NOMO-1 treated with dmso at 0.1 percent for 144 hours (cell line): ENCODE measurements at regions not wholly inside any gene's neighbourhood (a gene's known extent, or its start where the extent isn't known, plus 50 kb on each side); places are given as distances from the start of the nearest gene placed in this dataset.

Experiments used
- DNase-seq: peaks from one replicate; lab custom pipeline; 2025; ENCODE audit not compliant: unreplicated experiment; lab: John Stamatoyannopoulos, UW

DNA sequence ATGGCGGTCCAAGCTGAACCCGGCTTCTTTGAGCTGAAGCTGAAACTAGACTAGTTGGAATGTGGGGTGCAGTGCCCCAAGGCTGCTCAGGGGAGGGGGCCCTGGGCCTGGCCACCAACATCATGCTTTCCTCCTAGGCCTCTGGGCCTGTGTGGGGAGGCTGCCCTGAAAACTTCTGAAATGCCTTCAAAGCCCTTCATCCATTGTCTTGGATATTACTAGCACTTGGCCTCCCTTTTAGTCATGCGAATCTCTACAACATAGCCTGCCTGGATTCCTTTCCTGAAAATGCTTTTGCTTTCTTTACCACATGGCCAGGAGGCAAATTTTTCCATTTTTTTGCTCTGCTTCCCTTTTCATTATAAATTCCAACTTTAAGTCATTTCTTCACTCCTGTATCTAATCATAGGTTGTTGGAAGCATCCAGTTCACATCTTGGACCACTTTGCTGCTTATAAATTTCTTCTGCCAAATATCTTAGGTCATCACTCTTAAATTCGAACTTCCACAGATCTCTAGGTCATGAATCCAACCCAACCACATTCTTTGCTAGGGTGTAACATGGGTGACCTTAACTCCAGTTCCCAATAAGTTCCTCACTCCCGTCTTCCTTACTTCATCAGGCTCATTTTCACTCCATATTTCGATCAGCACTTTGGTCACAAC lies 103.4 kb downstream of the DDIT4L start:
- no peak for DNase-seq

DNA sequence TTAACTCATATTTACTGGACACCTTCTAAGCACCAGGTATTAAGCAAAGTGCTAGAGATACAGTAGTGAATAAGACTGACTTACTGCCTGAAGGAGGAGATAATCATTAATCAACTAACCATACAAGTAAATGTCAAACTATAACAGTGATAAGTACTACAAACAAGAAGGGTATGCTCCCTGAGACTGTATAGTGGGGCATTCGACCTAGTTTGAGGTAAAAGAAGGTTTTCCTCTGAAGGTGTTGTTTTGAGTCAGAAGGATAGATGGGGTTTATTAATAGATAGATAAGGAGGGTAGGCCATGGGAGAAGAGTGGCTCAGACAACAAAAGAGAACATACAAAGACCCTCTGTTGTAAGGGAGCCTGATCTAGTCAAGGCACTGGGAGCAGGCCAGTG lies 105.4 kb downstream of the DDIT4L start:
- no peak for DNase-seq

DNA sequence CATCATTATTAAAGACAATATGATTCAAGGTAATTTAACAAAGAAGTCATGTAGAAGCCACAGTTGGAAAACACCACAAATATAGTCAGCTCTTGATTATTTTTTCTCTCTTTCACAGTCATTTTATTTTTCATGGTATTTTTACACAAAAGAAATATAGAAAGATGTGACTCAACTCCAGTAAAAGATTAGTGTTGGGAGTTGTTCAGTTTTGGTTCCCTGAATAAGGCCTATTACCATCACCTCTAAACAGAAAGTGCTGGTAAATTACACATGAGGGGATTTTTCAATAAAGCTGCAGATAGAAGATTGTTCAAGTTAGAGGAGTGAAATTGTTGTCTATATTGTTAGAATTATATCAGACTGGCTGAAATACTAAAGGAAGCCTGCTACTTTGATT lies 107.0 kb downstream of the DDIT4L start:
- DNase-seq, result no peak

DNA sequence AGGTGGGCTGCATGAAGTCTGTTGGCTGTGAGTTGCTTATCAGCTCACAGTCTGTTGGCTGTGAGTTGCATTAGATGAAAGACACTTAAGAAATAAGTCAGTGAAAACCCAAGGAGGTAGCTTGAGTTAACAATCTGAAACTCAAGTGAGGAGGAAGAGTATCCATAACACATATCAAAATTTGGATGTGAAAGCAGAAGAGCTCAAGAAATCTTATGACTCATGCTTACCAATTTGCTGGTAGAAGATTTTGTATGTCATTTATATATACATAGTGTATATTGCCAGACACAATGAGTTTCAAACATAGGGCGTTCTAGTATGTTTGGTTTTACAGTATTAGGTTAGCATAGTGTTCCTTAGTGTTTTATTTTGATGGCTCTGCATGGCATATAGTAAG lies 107.4 kb downstream of the DDIT4L start:
- peak; percentile 39 for DNase-seq

DNA sequence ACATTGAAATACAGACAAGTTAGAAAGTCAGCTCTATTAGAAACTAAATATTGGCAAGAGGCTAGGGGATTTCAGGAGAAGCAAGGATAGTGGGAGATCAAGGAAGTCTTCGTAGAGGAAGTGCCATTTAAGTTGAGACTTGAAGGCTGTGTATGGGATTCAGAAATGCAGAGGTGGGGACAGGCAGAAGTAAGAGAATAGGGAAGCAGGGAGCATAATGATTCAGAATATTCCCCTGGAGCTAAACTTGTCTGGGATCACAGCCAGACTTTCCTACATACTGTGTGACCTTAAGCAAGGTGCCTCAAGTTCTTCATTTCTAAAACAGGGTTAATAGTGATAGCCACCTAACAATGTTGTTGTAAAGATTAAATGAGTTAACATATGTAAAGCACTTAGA lies 108.8 kb downstream of the DDIT4L start:
- DNase-seq, result no peak

DNA sequence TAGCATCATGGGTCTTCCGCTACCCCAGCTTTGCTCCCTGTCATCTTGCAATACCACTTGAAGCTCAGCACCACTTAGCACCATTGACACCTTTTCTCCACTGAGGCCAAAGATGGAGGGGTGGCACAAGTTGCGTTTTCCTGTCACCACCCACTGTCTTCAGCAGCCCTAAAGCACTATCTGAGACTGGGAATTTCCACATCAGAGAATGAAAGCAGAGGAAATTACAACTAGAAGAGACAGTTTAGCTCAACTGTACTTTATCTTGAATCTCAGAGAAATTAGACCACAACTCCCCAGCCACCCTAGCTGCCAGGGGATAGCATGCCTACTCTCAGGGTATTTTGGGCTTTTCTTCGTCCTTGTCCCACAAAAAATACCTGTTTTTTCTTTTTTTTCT lies 111.0 kb downstream of the DDIT4L start:
- no peak for DNase-seq

DNA sequence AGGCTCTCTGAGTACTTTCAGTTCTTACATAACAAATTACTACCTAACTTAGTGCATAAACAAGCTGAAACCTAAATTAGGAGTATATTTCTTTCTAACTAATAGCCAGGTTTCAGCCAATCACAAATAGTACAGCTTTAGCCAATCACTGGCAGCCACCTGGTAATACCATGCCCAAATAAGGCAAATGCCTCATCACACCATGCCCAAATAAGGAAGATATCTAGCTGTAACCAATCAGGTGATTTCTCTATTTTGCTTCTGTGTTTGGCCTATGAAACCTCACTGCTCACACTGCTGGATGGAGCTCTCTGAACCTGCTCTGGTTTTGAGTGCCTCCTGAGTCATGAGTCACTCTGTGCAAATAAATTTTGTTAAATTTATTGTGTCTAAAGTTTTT lies 113.5 kb downstream of the DDIT4L start:
- DNase-seq, result no peak

DNA sequence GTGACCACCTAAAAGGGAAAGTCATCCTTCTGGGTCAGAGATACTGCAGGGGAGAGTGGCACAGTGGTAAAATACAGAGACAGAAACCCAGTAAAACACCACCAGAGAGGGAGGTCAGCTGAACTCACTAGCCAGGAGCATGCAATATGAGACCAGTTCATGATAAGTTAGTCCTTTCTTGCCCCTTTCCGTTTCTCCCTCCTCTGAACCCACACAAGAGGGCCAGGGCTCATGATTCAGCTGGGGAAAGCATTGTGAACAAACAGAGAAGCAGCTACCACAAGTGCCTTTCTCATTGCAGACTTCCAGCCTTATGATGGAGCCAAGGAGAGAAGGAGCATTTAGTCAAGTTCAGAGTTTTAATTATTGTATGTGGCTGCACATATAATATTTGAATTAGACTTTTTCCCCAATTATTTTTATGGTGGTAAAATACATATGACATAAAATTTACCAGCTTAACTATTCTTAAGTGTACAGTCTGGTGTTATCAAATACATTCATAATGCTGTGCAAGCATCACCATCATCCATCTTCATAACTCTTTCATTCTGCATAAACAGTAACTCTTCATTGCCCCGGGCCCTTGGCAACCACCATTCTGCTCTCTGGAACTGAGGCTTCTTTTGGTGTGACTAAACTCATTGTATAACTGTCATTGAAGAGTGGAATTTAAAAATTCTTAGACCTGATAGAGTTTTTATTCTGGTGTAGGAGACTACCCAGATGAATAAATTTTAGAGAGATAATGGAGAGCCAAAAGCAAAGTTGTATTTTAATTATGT lies 114.6 kb downstream of the DDIT4L start:
- DNase-seq, result no peak

DNA sequence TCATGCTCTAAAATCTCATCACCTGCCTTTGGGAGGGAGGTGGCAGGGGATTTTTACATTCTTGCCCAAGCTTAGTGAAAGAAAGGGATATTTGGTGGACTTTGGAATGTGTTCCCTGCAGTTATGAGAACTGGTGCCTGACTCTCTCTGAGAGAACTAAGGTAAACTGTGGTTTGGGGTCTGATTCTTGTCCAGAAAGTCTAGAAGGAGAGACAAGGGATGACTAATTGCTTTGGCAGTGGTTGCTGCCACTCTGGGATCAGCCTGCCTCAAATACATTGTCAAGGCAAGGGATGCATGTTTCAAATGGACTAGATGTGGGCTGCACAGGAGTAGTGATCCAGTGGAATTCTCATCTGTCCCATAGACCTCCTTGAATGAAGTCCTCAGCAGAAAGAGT lies 115.2 kb downstream of the DDIT4L start:
- no peak for DNase-seq

DNA sequence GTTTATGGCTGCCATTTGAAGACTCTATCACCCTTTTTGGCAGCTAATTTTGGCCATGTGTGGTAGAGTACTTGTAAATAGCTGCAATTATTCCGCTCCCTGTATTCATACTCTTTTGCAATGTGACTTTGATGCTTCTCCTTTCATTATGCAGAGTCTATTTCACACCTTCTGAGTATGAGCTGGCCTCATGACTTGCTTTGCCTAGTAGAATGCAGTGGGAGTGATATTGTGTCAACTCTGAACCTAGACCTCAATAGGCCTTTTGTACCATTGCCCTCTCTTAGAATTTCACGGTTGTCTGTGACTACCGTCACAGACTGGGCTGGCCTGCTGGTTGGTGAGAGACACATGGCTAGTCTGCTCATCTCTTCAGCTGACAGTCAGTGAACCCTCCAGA lies 118.8 kb downstream of the DDIT4L start:
- DNase-seq, result no peak

DNA sequence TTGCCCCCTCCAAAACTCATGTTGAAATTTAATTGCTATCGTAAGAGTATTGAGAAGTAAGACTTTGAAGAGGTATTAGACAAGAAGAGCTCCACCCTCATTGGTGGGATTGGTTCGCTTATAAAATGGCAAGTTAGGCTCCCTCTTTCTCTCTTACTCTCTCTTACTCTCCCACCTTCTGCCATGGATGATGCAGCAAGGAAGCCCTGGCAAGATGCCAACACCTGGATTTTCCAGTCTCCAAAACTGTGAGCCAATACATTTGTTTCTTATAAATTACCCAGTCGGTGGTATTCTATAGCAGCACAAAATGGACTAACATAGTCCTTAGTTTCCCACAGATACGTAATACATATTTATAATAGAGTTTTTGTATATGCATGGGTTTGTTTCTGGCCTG lies 119.4 kb downstream of the DDIT4L start:
- no peak for DNase-seq

DNA sequence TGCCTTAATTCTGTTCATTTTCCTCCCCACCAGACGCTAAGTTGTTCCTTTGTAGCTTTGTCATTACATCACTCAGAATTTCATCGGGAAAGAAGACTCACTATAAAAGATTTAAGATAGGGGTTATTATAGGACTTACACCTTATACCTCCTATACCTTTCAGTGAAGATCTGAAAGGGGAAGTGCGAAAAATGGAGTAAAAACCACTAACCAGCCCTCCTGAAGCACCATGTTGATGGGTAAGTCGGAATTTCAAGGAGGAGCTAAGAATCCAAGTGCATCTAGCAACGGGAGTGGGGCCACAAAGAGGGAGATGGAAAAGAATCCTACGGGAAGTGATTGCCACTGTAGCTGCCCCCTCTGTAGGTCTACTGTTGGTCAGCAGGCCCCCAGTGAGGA lies 119.1 kb upstream of the H2AZ1 start:
- no peak for DNase-seq

DNA sequence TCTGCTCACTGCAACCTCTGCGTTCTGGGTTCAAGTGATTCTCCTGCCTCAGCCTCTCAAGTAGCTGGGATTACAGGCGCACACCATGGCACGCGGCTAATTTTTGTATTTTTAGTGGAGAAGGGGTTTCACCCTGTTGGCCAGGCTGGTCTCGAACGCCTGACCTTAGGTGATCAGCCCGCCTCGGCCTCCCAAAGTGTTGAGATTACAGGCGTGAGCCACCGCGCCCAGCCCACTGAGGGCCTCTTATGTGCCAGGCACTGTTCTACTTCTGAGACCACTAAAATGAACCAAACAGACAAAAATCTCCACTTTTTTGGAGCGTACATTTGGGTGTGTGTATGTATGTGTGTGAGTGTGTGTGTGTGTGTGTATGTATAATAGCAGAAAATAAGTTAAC lies 117.2 kb upstream of the H2AZ1 start:
- no peak for DNase-seq

DNA sequence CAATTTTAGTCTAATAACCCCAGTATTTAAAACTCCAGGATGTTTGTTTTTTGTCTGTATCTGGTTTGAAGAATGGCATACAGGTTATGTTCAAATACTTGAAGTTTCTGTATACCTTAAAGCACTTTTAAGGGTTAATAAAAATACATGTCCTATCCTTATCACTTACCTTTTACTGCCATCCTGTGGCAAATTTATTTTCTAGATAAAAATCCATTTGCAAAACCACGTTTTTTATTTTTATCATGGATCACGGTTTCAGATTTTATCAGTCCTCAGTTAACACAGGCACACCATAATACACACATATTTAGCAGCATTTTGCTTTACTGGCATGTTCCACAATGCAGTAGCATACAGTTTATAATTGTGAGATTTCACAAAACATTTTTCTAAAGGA lies 113.3 kb upstream of the H2AZ1 start:
- no peak for DNase-seq

DNA sequence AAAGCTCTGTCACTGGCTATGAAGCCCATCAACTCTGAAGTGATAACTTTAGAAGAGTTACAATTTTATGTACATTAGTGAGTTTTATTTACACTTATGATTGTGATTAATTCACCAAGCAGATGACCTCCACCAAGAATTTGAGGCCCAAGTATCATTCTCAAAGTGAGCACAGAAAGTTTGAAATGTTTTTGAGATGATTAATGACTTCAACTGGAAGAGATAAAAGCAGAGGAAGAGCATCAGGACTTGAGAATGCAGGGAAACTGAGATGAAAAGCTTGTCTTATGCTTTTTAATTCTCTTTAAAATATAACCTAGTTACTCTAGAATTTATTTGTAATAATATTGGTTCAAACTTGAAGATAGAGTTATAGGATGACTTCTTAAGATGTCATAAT lies 112.8 kb upstream of the H2AZ1 start:
- DNase-seq, result no peak

DNA sequence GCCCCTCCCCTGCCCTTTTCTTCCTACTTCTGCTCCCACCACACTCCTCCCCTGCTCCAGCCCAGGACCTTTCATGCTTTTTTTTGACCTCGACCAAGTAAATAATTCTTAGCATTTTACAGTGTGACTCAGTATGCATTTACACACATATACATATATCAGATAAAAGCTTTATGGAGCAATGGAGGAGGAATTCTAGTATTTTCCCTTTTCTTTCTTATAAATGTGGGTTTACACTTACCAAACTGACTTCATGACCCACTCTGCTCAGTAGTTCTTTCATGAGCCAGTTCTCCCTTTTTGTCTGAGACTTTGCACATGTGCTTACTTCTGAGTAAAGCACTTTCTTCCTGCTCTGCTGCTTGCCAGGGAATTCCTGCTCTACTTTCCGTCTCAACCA lies 111.8 kb upstream of the H2AZ1 start:
- no peak for DNase-seq

DNA sequence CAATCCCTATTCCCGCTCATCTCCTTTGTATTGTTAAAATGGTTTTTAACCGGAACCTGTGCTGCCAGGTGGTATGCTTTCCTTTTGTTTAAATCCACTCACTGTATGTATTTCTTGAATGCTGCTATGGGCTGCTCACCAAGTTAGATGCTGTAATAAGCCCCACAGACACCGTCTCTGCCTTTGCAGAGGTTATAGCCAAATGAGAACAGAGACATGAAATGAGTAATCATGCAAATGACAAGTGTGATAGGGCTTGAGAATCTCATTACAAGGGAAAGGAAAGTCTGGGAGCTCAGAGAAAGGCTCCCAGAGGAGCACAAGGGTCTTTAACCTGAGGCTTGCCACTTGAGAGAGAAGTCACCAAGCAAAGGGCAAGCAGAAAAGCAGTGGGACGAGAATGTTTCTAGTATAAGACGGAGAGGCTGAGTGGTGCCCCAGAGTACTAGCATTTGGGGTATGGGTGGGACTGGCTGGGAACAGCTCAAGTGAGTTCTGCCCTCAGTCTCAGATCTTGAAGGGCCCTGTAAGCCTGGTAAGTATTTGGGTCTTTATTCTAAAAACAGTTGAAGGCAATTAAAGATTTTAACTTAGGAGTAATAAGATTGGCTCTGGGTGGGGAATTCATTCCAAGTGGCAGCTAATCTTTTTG lies 110.8 kb upstream of the H2AZ1 start:
- no peak for DNase-seq

DNA sequence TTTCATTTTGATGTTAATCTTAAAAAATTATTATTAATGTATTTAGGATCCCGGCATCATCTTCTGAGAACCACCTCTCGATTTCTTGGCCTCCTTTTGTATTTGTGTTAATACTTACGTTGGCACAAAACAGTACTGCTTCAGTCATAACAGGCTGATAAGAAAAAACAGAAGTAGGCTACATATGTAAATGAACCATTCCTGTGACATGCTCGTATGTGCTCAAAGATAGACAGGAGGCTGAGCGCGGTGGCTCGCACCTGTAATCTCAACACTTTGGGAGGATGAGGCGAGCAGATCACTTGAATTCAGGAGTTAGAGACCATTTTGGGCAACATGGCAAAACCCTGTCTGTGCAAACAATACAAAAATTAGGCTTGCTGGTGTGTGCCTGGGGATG lies 109.4 kb upstream of the H2AZ1 start:
- DNase-seq, result no peak

DNA sequence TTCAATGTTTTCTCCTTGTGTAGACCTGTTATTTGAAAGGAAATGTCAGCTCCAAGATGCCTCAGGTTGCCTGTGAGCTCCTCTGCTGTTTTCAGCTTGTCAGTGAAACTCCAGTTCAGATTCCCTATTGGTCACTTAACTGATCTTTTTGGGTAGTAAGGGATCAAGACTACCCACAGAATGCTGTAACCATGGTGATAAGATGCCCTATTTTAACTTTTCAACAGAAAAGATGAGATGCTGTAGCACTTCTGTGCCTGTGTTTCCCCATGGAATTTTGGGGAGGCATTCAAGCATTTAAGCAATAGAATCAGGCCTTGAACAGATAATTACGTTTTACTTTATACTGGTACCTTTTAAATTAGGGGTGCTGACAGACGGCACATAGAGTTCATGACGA lies 106.6 kb upstream of the H2AZ1 start:
- no peak for DNase-seq

DNA sequence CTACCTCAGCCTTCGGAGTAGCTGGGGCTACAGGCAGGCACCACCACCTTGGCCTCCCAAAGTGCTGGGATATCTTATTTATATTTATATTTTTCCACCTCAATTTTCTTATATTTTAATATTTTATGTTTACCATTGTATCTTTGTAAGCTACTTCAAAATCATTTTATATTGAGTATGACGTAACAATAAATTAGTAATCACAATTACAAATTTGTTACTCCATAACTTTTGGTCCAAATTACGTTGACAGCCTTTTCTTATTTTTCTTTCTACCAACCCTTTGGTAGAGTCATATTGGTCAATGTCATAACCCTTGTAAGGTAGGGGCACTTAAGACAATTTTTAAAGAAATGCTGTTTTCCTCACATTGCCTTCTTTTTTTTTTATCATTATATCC lies 104.0 kb upstream of the H2AZ1 start:
- DNase-seq, result no peak

DNA sequence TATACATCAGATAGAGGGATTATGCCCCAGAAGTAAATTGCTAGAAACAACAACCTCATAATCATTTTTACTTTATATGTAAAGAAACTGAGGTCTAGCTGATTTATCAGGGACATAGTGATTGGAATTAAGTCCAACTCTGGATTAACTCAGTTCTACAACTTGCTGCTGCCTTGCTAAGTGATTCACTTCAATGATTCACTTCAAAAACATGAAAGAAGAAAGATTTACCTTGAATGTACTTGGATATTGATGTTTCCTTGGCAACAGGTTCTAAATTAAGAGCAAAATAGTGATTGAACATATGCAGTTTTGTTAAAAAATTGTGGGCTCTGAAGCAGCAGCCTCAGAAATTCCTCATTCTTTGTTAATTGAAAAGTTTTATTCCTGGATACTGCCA lies 99.8 kb upstream of the H2AZ1 start:
- DNase-seq, result no peak

DNA sequence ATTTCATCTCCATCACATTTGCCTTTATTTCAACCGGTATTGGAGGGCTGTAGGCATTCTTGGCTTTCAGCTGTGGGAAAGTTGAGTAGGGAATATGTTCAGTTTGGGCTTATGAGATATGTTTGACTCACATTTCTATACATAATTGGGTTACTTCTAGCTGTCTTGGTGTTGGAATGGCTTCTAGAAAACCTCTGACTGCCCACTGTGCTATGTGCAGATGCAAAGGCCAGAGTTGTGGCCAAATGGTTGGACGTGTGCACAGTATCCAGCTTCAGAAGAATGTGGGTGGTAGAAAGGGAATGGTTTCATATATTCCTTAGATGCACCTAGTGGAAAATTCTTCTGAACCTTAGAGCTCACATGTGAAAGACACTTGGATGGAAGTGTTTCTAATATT lies 92.6 kb upstream of the H2AZ1 start:
- DNase-seq, result no peak
